ENCODE measurements at regions not wholly inside any gene's neighbourhood (a gene's known extent, or its start where the extent isn't known, plus 50 kb on each side); places are given as distances from the start of the nearest gene placed in this dataset.

GRCh38 chr4:119930546-119930945, 136.1 kb downstream of the MAD2L1 start:
- no peak for TF ChIP-seq CTCF (IDR thresholded peaks at IDR 0.05 in 4 of 5, conservative IDR thresholded peaks at IDR 0.05 in 1 of 5)
- TF ChIP-seq POLR2A (IDR thresholded peaks at IDR 0.05), result no peak
